ENCODE measurements at regions not wholly inside any gene's neighbourhood (a gene's known extent, or its start where the extent isn't known, plus 50 kb on each side); places are given as distances from the start of the nearest gene placed in this dataset.

- DNase-seq (ENCODE audit: low spot score) = no peak
- ATAC-seq = no peak
- H3K9me3 Mint-ChIP-seq = 0 out of 2 replicates have a peak, but pooled peaks cover 3% of the 10 kb centered on the region
- no peaks in the 10 kb centered on the region for H3K36me3 Mint-ChIP-seq
- H3K4me1 Mint-ChIP-seq = no peaks in the 10 kb centered on the region
- no peaks in the 10 kb centered on the region for H3K27me3 Mint-ChIP-seq (ENCODE audit: low read depth)
- POLR2A ChIA-PET = no interaction called here
- no peak overlapping the region for H3K27ac Mint-ChIP-seq
- H3K4me3 Mint-ChIP-seq = no peak overlapping the region
- CTCF ChIA-PET = no interaction called here
- TF ChIP-seq, protein P1, sequence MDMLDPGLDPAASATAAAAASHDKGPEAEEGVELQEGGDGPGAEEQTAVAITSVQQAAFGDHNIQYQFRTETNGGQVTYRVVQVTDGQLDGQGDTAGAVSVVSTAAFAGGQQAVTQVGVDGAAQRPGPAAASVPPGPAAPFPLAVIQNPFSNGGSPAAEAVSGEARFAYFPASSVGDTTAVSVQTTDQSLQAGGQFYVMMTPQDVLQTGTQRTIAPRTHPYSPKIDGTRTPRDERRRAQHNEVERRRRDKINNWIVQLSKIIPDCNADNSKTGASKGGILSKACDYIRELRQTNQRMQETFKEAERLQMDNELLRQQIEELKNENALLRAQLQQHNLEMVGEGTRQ (CRISPR knock-in tag; IDR thresholded peaks at IDR 0.05) = no peak
- no peak for TF ChIP-seq MYBL2 (CRISPR knock-in tag; IDR thresholded peaks at IDR 0.05)
- TF ChIP-seq ZSCAN18 (CRISPR knock-in tag; IDR thresholded peaks at IDR 0.05) = no peak
- no peak for TF ChIP-seq PRRX2 (CRISPR knock-in tag; IDR thresholded peaks at IDR 0.05)
- no peak for TF ChIP-seq CREM (CRISPR knock-in tag; IDR thresholded peaks at IDR 0.05)
- no peak for TF ChIP-seq ARID4B (CRISPR knock-in tag; IDR thresholded peaks at IDR 0.05; ENCODE audit: borderline replicate concordance)
- TF ChIP-seq ESRRA (CRISPR knock-in tag; IDR thresholded peaks at IDR 0.05; ENCODE audit: borderline replicate concordance) = no peak
- no peak for TF ChIP-seq ZNF219 (CRISPR knock-in tag; IDR thresholded peaks at IDR 0.05; ENCODE audit: borderline replicate concordance)
- no peak for TF ChIP-seq NFYB (CRISPR knock-in tag; conservative IDR thresholded peaks at IDR 0.05; ENCODE audit: low read depth)
- TF ChIP-seq ZNF671 (CRISPR knock-in tag; IDR thresholded peaks at IDR 0.05) = no peak
These were observed 98.8 kb upstream of the TECRL start for GRCh38 chr4:64508089-64508488.

GRCh38 chr4:64503945-64504675 lies 94.9 kb upstream of the TECRL start:
- ATAC-seq (no peak), DNase-seq (ENCODE audit: low spot score) (no peak)
- Mint-ChIP-seq H3K27me3 (ENCODE audit: low read depth) (no peaks in the 10 kb centered on the region), H3K4me1 (no peaks in the 10 kb centered on the region), H3K27ac (no peak overlapping the region), H3K36me3 (no peaks in the 10 kb centered on the region), H3K4me3 (no peak overlapping the region), H3K9me3 (no peaks in the 10 kb centered on the region)
- ChIA-PET CTCF (no interaction called here), POLR2A (no interaction called here)
- TF ChIP-seq SMAD3 (CRISPR knock-in tag; IDR thresholded peaks at IDR 0.05; ENCODE audit: borderline replicate concordance) (no peak), E2F5 (CRISPR knock-in tag; IDR thresholded peaks at IDR 0.05) (no peak)
- TF ChIP-seq, protein P2, sequence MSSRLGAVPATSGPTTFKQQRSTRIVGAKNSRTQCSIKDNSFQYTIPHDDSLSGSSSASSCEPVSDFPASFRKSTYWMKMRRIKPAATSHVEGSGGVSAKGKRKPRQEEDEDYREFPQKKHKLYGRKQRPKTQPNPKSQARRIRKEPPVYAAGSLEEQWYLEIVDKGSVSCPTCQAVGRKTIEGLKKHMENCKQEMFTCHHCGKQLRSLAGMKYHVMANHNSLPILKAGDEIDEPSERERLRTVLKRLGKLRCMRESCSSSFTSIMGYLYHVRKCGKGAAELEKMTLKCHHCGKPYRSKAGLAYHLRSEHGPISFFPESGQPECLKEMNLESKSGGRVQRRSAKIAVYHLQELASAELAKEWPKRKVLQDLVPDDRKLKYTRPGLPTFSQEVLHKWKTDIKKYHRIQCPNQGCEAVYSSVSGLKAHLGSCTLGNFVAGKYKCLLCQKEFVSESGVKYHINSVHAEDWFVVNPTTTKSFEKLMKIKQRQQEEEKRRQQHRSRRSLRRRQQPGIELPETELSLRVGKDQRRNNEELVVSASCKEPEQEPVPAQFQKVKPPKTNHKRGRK (CRISPR knock-in tag; IDR thresholded peaks at IDR 0.05; ENCODE audit: borderline replicate concordance) = no peak
- TF ChIP-seq, protein P3, sequence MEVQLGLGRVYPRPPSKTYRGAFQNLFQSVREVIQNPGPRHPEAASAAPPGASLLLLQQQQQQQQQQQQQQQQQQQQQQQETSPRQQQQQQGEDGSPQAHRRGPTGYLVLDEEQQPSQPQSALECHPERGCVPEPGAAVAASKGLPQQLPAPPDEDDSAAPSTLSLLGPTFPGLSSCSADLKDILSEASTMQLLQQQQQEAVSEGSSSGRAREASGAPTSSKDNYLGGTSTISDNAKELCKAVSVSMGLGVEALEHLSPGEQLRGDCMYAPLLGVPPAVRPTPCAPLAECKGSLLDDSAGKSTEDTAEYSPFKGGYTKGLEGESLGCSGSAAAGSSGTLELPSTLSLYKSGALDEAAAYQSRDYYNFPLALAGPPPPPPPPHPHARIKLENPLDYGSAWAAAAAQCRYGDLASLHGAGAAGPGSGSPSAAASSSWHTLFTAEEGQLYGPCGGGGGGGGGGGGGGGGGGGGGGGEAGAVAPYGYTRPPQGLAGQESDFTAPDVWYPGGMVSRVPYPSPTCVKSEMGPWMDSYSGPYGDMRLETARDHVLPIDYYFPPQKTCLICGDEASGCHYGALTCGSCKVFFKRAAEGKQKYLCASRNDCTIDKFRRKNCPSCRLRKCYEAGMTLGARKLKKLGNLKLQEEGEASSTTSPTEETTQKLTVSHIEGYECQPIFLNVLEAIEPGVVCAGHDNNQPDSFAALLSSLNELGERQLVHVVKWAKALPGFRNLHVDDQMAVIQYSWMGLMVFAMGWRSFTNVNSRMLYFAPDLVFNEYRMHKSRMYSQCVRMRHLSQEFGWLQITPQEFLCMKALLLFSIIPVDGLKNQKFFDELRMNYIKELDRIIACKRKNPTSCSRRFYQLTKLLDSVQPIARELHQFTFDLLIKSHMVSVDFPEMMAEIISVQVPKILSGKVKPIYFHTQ (CRISPR knock-in tag; IDR thresholded peaks at IDR 0.05) = no peak
- TF ChIP-seq, protein P4, sequence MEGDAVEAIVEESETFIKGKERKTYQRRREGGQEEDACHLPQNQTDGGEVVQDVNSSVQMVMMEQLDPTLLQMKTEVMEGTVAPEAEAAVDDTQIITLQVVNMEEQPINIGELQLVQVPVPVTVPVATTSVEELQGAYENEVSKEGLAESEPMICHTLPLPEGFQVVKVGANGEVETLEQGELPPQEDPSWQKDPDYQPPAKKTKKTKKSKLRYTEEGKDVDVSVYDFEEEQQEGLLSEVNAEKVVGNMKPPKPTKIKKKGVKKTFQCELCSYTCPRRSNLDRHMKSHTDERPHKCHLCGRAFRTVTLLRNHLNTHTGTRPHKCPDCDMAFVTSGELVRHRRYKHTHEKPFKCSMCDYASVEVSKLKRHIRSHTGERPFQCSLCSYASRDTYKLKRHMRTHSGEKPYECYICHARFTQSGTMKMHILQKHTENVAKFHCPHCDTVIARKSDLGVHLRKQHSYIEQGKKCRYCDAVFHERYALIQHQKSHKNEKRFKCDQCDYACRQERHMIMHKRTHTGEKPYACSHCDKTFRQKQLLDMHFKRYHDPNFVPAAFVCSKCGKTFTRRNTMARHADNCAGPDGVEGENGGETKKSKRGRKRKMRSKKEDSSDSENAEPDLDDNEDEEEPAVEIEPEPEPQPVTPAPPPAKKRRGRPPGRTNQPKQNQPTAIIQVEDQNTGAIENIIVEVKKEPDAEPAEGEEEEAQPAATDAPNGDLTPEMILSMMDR (IDR thresholded peaks at IDR 0.05) = no peak
- TF ChIP-seq, protein P5, sequence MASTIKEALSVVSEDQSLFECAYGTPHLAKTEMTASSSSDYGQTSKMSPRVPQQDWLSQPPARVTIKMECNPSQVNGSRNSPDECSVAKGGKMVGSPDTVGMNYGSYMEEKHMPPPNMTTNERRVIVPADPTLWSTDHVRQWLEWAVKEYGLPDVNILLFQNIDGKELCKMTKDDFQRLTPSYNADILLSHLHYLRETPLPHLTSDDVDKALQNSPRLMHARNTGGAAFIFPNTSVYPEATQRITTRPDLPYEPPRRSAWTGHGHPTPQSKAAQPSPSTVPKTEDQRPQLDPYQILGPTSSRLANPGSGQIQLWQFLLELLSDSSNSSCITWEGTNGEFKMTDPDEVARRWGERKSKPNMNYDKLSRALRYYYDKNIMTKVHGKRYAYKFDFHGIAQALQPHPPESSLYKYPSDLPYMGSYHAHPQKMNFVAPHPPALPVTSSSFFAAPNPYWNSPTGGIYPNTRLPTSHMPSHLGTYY (CRISPR knock-in tag; IDR thresholded peaks at IDR 0.05) = no peak
